22Rv1 (cell line): ENCODE measurements at regions not wholly inside any gene's neighbourhood (a gene's known extent, or its start where the extent isn't known, plus 50 kb on each side); places are given as distances from the start of the nearest gene placed in this dataset.
"Not testable (repeated sequence)": the region's sequence is repeated elsewhere in the genome, so short reads cannot be mapped to it uniquely, and the experiment has no call there.

Experiments
- CTCF ChIP-seq: fragments of 450-650 bp; IDR thresholded peaks from 2 replicates; pipeline ENCODE4 v1.5.1; 2017; ENCODE audit warnings: mild to moderate bottlenecking
- ZFX ChIP-seq: fragments of 450-650 bp; IDR thresholded peaks from 2 replicates; pipeline ENCODE4 v1.6.1; 2017; ENCODE audit warnings: antibody characterized with exemption, borderline replicate concordance

- not testable (repeated sequence) for TF ChIP-seq CTCF, ZFX
Measured at GRCh38 chr16:5151409-5151808, 53.8 kb upstream of the EEF2KMT start.
